ENCODE measurements at regions not wholly inside any gene's neighbourhood (a gene's known extent, or its start where the extent isn't known, plus 50 kb on each side); places are given as distances from the start of the nearest gene placed in this dataset.
"Not testable (repeated sequence)": the region's sequence is repeated elsewhere in the genome, so short reads cannot be mapped to it uniquely, and the experiment has no call there.

- DNase-seq, result no peak
These were observed 295.2 kb upstream of the CELF2 start for GRCh38 chr10:10722422-10722821.

- no peak for DNase-seq
These were observed 292.5 kb upstream of the CELF2 start for GRCh38 chr10:10725196-10725595.

GRCh38 chr10:10726101-10726500 is 291.6 kb upstream of the CELF2 start:
- DNase-seq, result no peak

- DNase-seq, result not testable (repeated sequence)
These were observed 290.3 kb upstream of the CELF2 start for GRCh38 chr10:10727411-10727810.

- DNase-seq, result no peak
These were observed 289.9 kb upstream of the CELF2 start for GRCh38 chr10:10727812-10728211.

GRCh38 chr10:10730471-10731043 is 287.1 kb upstream of the CELF2 start:
- DNase-seq, result no peak

- no peak for DNase-seq
These were observed 286.3 kb upstream of the CELF2 start for GRCh38 chr10:10731366-10731765.

- peak; percentile 7 to 33 (median 23) for DNase-seq
These were observed 283.2 kb upstream of the CELF2 start for GRCh38 chr10:10734356-10735064.

GRCh38 chr10:10745291-10745690 is 272.4 kb upstream of the CELF2 start:
- DNase-seq, result no peak

GRCh38 chr10:10755490-10755889 is 262.2 kb upstream of the CELF2 start:
- DNase-seq, result no peak

- no peak for DNase-seq
These were observed 259.4 kb upstream of the CELF2 start for GRCh38 chr10:10758306-10758705.

GRCh38 chr10:10759806-10760205 is 257.9 kb upstream of the CELF2 start:
- not testable (repeated sequence) for DNase-seq

GRCh38 chr10:10765017-10765416 is 252.7 kb upstream of the CELF2 start:
- no peak for DNase-seq

- no peak for DNase-seq
These were observed 245.3 kb upstream of the CELF2 start for GRCh38 chr10:10772411-10772810.

GRCh38 chr10:10772874-10773508 is 244.7 kb upstream of the CELF2 start:
- DNase-seq, result no peak

- DNase-seq, result no peak
These were observed 243.3 kb upstream of the CELF2 start for GRCh38 chr10:10774416-10774815.

GRCh38 chr10:10776363-10776762 is 241.3 kb upstream of the CELF2 start:
- DNase-seq, result no peak

- no peak for DNase-seq
These were observed 240.4 kb upstream of the CELF2 start for GRCh38 chr10:10777279-10777678.

GRCh38 chr10:10777723-10778122 is 239.9 kb upstream of the CELF2 start:
- DNase-seq, result no peak

GRCh38 chr10:10778959-10779358 is 238.7 kb upstream of the CELF2 start:
- DNase-seq, result no peak

GRCh38 chr10:10779511-10779910 is 238.2 kb upstream of the CELF2 start:
- no peak for DNase-seq

- no peak for DNase-seq
These were observed 236.9 kb upstream of the CELF2 start for GRCh38 chr10:10780746-10781145.

- DNase-seq, result no peak
These were observed 235.1 kb upstream of the CELF2 start for GRCh38 chr10:10782603-10783002.

- DNase-seq, result peak; percentile 6 to 51 (median 46)
These were observed 232.0 kb upstream of the CELF2 start for GRCh38 chr10:10785627-10786026.
